OCI-LY7 (cell line): ENCODE measurements at regions not wholly inside any gene's neighbourhood (a gene's known extent, or its start where the extent isn't known, plus 50 kb on each side); places are given as distances from the start of the nearest gene placed in this dataset.

Experiments used
- BruUV-seq: library from RNA; stranded (reverse); fragments of 400-500 nt; replicated peaks from 2 replicates; lab custom pipeline; 2021; lab: Mats Ljungman, UMichigan
- CTCF ChIA-PET: fragments of 300-600 bp; sonication (Branson Sonifier 250); formaldehyde crosslinking; loops from one replicate; lab custom pipeline; 2022; ENCODE audit warnings: antibody characterized with exemption; ENCODE audit not compliant: unreplicated experiment; lab: Charles Lee
- POLR2A ChIA-PET: fragments of 300-600 bp; sonication (Branson Sonifier 250); formaldehyde crosslinking; loops from one replicate; lab custom pipeline; 2022; ENCODE audit warnings: antibody characterized with exemption; lab: Charles Lee
- DNase-seq: peaks from one replicate; pipeline ENCODE4 v3.0.0-alpha.2; 2015; ENCODE audit warnings: low spot score
- H2AFZ ChIP-seq: fragments of 200-600 bp; sonication (generic), shearing (Covaris generic); 2 replicates; pipeline ENCODE4 v1.6.1; 2014; ENCODE audit warnings: mild to moderate bottlenecking, antibody characterized with exemption, low read length, moderate library complexity
- H3K27ac ChIP-seq: fragments of 200-600 bp; sonication (generic); 2 replicates; pipeline ENCODE4 v1.5.1; 2014; ENCODE audit warnings: mixed run types, low read depth, mild to moderate bottlenecking, moderate library complexity, low read length, inconsistent platforms; ENCODE audit not compliant: poor library complexity, severe bottlenecking
- H3K36me3 ChIP-seq: fragments of 200-600 bp; sonication (generic); 2 replicates; pipeline ENCODE4 v1.6.1; 2014; ENCODE audit warnings: mild to moderate bottlenecking, antibody characterized with exemption, low read length, moderate library complexity, mixed read lengths; ENCODE audit not compliant: insufficient read depth
- H3K4me1 ChIP-seq: fragments of 200-600 bp; sonication (generic); 2 replicates; pipeline ENCODE4 v1.5.1; 2014; ENCODE audit warnings: mild to moderate bottlenecking, low read length; ENCODE audit not compliant: insufficient read depth, poor library complexity, severe bottlenecking
- H3K4me2 ChIP-seq: fragments of 200-600 bp; sonication (generic); 2 replicates; pipeline ENCODE4 v1.6.1; 2014; ENCODE audit warnings: mild to moderate bottlenecking, low read length
- H3K4me3 ChIP-seq: fragments of 200-600 bp; sonication (generic); 2 replicates; pipeline ENCODE4 v1.5.1; 2014; ENCODE audit warnings: mild to moderate bottlenecking, low read depth, low read length; ENCODE audit not compliant: poor library complexity, severe bottlenecking
- H3K79me2 ChIP-seq: fragments of 200-600 bp; sonication (generic); 2 replicates; pipeline ENCODE4 v1.6.1; 2016; ENCODE audit warnings: low read depth, mild to moderate bottlenecking, low read length, moderate library complexity, mixed read lengths; ENCODE audit not compliant: insufficient read depth
- H3K9me2 ChIP-seq: fragments of 200-600 bp; sonication (generic); 2 replicates; pipeline ENCODE4 v1.6.1; 2016; ENCODE audit warnings: mild to moderate bottlenecking, low read length, mixed read lengths; ENCODE audit not compliant: insufficient read depth
- H3K9me3 ChIP-seq: fragments of 200-600 bp; sonication (generic); 2 replicates; pipeline ENCODE4 v1.6.1; 2014; ENCODE audit warnings: mild to moderate bottlenecking, mixed run types, low read length, mixed read lengths
- H4K20me1 ChIP-seq: fragments of 200-600 bp; sonication (generic); 2 replicates; pipeline ENCODE4 v1.6.1; 2014; ENCODE audit warnings: mild to moderate bottlenecking, antibody characterized with exemption, low read length, moderate library complexity, mixed read lengths; ENCODE audit not compliant: insufficient read depth
- CTCF ChIP-seq: fragments of 200-600 bp; sonication (generic); conservative IDR thresholded peaks from 2 replicates; pipeline ENCODE4 v1.5.1; 2014; ENCODE audit warnings: mild to moderate bottlenecking, antibody characterized with exemption, low read length, moderate library complexity, mixed read lengths
- EZH2phosphoT487 ChIP-seq: fragments of 200-600 bp; sonication (generic); IDR thresholded peaks from 2 replicates; pipeline ENCODE4 v1.6.1; 2018; ENCODE audit warnings: low read depth, borderline replicate concordance, mild to moderate bottlenecking, mixed run types, antibody characterized with exemption, low read length, moderate library complexity, mixed read lengths
- intact Hi-C: fragments of 100-400 bp; cut with micrococcal nuclease; formaldehyde crosslinking; loops from one replicate; pipeline ENCODE4 v1.10.0; 2022; ENCODE audit not compliant: unreplicated experiment

DNA sequence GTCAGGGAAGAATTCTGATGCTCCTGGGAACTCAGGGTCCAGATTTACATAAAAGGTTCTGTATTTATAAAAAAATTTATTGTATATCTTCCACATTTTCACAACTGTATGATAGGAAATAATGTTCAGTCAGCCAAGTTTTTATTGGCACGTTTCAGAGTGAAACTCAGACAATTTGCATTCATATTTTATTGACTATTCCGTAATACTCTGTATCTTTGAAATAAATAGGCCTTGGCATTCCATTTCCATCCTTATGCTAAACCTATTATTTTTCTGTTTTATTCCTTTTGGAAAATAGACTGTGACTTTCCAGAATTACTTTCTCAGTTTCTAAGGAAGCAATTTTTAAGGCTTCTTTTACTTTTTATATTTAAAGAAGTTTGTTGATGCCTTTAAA lies 329.0 kb downstream of the OLFM3 start:
- Histone ChIP-seq H3K4me3 (no peak overlapping the region), H2AFZ (no peak overlapping the region), H3K9me2 (no peaks in the 10 kb centered on the region), H3K27ac (no peak overlapping the region), H3K4me2 (no peak overlapping the region), H4K20me1 (no peaks in the 10 kb centered on the region), H3K9me3 (no peaks in the 10 kb centered on the region), H3K79me2 (no peaks in the 10 kb centered on the region), H3K36me3 (no peaks in the 10 kb centered on the region), H3K4me1 (no peaks in the 10 kb centered on the region)
- CTCF ChIA-PET = no interaction called here
- POLR2A ChIA-PET = no interaction called here
- DNase-seq = no peak
- no peak for TF ChIP-seq EZH2phosphoT487
- TF ChIP-seq CTCF = no peak
- intact Hi-C loops = loop anchor here (5.0 kb wide), 1 partner anchor 50 kb away; no protein-coding TSS in a partner anchor
- BruUV-seq = no TSS peak

DNA sequence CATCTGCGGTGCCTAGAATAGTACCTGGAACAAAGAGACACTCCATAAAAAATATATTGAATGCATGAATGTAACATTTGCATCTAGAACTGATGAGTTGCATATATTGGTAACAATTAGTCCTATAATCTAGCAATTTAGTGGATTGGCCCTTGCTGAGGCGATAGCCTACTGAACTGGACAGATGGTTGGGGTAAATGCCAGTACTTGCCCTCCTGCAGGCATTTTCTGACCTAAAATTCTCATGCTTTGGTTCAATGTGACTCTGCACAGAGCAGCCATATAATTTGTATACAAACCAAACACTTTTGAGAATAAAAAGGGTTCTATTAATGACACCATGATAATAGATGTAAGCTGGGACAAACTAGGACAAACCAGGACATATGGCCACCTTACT lies 313.6 kb downstream of the OLFM3 start:
- POLR2A ChIA-PET = no interaction called here
- no peak for TF ChIP-seq EZH2phosphoT487
- no peak for TF ChIP-seq CTCF
- Histone ChIP-seq H3K27ac (no peak overlapping the region), H3K9me2 (no peaks in the 10 kb centered on the region), H4K20me1 (no peaks in the 10 kb centered on the region), H3K4me3 (no peak overlapping the region), H3K79me2 (no peaks in the 10 kb centered on the region), H3K36me3 (no peaks in the 10 kb centered on the region), H3K4me2 (no peak overlapping the region), H2AFZ (no peak overlapping the region), H3K4me1 (no peaks in the 10 kb centered on the region), H3K9me3 (no peaks in the 10 kb centered on the region)
- no TSS peak for BruUV-seq
- DNase-seq = no peak
- CTCF ChIA-PET = no interaction called here
- intact Hi-C loops = no loop called here

DNA sequence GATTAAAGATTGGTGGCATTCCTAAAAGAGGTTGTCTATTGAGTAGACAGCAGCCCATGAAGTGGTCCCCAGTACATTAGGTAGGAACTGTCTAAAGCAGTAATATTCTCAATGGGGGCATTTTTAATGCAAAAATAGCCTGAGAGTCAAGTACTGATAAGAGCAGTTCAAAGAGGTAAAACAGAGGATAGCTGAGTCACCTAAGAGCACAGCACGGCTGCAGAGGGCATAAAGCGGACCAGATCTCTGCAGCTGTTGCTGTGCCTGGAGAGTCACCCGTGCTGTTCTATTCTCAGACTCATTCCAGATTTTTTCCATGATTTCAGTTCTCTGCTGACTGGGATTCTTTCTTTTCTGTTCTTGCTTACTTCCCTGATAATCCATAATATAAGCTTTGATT lies 313.2 kb downstream of the OLFM3 start:
- Histone ChIP-seq H3K9me3 (no peaks in the 10 kb centered on the region), H3K27ac (no peak overlapping the region), H3K9me2 (no peaks in the 10 kb centered on the region), H3K79me2 (no peaks in the 10 kb centered on the region), H3K4me3 (no peak overlapping the region), H2AFZ (no peak overlapping the region), H3K4me2 (no peak overlapping the region), H3K36me3 (no peaks in the 10 kb centered on the region), H4K20me1 (no peaks in the 10 kb centered on the region), H3K4me1 (no peaks in the 10 kb centered on the region)
- DNase-seq = no peak
- ChIA-PET POLR2A (interaction anchor here (1.3 kb wide), 1 partner anchor 45 kb away, joined by 3 read pairs; no protein-coding TSS in a partner anchor), CTCF (no interaction called here)
- BruUV-seq = no TSS peak
- intact Hi-C loops = no loop called here
- TF ChIP-seq EZH2phosphoT487 = no peak
- no peak for TF ChIP-seq CTCF
